Activated naive CD4-positive, alpha-beta T cell treated with Interleukin-2 at 50 U/mL for 16 hours (primary cell): ENCODE measurements at regions not wholly inside any gene's neighbourhood (a gene's known extent, or its start where the extent isn't known, plus 50 kb on each side); places are given as distances from the start of the nearest gene placed in this dataset.
"Not testable (repeated sequence)": the region's sequence is repeated elsewhere in the genome, so short reads cannot be mapped to it uniquely, and the experiment has no call there.

ENCODE experiments used
- DNase-seq: peaks from one replicate; pipeline ENCODE4 v3.0.0-alpha.2; 2020

DNA sequence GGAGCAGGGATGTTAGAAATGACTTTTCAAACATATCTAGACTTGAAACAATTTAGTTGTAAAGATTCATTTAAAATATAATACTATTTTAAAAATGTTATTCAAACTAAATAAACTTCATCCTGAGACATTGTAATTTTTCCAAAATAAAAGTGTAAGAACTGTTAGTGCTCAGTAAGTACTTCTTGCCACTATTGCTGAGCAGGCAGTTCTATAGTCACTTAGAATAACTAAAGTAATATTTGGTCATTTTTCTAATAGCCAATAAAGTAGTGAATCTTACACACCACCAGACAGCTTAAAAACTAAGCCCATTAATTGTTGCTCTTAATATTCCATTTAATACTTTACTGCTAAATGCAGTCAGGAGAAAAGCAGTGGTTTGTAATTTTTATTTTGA, 1120.0 kb upstream of the CDH10 start:
- no peak for DNase-seq

DNA sequence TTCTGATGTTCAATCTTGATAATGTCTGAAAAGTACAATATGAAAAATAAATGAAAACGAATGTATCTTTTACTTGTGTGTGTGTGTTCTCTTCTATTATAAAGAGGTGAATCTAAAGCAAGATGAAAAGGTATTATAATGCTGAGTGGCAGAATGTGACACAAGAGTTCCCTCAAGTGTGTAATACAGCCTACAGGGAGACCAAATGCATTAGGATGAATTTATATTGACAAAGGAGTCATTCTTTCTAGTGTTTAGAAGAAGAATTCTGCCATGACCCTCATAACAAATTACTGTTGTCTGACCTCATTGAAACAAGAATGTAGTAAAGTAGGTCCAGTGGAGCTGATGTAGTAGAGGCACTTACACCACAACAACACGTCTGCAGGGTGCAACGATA, 1119.0 kb upstream of the CDH10 start:
- DNase-seq = no peak

DNA sequence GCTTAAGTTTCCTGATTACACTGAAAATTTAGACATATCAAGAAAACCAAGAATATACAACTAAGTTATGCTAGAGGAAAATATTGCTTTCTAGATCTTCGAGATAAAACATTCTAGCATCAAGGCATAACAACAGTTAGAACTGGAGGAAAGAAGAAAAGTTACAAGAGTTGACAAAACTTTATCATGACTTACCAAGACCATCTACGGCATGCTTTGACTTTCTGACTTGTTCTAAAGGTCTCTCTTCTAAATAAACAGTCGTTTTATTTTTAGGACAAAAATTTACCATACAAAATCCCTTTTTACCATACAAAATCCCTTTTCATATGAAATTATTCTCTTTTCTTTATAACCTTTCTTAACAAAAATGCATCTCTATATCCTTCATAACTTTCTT, 1110.1 kb upstream of the CDH10 start:
- no peak for DNase-seq

DNA sequence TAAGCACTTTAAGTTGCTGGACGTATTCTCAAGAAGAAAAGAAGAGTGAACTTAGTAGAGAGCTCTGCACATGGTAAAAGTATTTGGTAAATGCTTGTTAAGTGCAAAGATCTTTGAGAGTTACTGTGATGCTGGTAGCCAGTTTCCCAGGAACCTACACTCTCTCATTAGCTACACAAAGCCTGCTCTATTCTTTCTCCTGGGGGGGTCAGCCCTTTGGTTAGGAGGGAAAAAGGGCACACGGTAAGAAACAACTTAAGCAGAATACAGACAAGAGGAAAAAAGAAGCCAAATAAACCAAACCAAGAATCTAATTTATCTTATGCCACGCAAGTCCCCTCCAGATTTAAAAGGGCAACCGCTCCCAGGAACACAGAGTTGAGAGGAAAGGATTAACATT, 1100.1 kb upstream of the CDH10 start:
- no peak for DNase-seq

DNA sequence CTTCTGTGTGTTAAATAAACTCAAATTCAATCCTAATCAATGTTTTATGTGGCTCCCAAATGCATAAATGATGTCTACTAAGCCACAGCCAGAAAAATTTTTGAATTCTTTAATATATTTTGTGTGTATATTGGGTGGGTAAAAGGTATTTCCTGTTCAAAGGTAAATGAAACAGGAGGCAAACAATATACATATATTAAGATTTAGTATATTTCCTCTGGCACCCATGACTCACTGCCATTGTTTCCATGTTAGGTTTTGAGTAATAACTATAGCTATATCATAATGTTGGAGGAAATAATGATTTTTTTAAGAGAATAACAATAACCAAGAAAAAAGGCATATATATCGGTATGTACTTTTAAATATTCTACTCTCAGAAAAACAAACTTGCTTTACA, 1071.9 kb upstream of the CDH10 start:
- no peak for DNase-seq

DNA sequence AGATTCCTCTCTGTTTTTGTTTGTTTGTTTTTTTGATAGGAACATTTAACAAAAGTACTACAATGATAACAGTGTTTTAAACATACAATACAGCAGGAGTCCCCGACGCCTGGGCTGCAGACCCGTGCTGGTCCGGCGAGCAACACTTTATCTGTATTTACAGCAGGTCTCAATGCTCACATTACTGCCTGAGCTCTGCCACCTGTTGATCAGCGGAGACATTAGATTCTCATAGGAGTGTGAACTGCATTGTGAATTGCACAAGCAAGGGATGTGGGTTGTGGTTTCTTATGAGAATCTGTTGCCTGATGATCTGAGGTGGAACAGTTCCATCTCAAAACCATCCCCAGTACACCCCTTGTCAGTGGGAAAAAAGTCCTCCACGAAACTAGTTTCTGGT, 1068.5 kb upstream of the CDH10 start:
- no peak for DNase-seq

DNA sequence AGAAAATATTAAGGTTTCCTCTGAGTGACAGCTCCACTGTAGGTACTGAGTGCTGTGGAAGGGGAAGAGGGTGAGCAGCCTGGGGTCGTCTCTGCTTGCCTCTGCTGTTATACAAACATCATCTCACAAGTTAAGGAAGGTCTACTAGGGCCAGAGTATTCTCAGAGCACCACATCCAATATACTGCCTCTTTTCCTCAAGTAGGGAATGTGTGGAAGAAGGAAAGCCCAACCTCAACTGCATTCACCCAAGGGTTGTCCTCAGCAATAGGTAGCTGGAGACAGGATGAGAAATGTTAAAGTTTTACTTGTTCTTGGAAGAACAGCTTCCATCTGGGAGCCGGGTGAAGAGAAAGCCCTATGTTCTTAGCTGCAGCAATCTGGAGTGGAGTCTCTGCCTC, 1062.3 kb upstream of the CDH10 start:
- no peak for DNase-seq

DNA sequence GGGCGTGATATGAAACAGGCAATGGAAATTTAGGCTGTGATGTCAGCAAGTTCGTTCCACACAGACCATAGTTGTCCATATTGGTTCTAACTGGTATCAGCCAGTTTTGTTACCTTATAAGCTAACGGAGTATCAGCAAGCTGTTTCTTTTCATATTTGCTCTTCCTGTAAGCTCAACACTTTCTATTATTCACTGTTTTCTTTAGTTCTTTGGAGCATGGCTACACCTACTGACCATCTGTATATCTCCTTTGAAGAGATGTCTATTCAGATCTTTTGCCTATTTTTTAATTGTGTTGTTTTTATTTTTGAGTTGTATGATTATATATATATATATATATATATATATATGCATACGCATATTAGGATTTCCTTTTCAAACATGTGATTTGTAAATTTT, 1057.2 kb upstream of the CDH10 start:
- DNase-seq = no peak

DNA sequence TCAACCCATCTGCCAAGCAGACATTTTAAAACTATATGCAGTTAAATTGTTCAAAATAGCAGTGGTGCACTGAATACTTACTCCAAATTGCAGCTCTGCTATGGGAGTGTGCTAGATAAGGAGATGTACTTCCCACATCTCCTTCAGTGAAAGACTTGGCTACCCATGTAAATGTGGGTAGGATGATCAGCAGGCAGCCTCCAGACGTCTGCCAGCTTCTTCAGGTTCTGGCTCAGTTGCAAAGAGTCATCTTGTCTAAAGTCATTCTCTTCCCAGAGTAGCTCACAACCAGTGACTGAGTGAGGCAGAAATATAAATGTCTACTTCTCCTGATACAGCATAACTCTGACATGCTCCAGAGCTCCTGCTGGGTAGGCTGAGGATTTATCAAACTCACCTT, 1050.0 kb upstream of the CDH10 start:
- DNase-seq = no peak

DNA sequence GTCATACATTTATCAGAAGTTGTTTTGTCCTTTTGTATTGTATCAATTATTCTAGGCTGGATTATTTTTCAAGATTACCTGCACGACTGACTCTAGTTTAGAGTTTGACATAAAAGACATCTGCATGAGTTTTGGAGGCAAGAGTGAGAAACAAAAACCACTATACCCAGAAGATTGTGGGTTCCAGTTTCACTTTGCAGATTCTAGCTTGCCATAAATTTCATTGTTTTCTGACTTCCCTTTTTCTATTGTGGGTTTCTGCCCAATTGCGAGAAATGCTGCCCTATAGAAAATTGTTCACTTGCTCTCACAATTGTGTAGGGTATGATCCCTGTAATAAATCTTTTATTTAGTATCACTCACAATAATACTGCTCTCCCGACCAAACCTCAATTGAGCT, 1043.4 kb upstream of the CDH10 start:
- DNase-seq = no peak

DNA sequence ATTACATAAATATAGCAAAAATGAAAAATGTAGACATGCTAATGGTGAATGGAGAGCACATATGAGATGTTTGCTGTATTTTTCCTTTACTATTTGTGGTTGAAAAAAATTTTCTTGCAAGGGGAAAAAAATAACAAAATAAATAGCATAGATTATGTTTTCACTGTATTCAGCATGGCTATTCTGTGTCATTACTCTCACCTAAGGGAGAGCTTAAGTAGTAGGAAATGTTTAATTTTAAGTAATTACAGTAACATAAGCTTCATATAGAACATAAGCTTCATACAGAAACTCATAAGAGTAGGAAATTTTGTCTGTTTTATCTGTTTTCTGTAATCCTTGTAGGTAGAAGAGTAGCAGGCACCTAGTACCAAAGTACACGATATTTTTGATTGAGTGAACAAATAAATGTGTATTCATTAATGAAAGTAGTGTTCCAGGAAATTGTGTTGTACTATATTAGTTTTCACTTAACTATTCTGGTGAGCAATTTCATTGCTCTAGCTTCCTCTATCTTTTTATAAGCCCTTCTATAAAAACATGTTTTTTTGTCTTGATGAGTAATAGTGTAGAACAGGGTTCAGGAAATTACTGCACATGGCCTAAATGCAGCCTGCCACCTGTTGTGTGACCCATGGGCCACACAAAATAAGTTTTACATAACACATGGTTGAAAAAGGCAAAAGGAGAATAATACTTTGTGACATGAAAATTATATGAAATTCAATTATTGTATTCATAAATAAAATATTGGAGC, 1025.0 kb upstream of the CDH10 start:
- no peak for DNase-seq

DNA sequence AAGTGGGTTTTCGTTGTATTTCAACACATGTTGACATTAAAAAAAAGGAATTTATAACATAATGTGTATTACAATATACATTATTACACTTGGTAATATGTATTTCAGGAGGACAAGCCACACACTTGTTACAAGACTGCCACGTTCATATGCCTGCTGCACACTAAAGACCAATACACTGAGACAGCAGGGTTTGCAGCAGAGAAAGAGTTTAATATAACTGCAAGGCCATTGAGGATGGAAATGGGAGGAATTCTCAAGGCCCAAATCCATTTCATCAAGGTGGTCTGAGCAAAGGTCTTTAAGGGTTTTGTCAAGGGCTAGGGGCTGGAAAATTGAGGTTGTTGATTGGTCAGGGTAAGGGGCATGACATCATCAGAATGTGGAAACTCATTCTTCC, 1017.8 kb upstream of the CDH10 start:
- DNase-seq = no peak

DNA sequence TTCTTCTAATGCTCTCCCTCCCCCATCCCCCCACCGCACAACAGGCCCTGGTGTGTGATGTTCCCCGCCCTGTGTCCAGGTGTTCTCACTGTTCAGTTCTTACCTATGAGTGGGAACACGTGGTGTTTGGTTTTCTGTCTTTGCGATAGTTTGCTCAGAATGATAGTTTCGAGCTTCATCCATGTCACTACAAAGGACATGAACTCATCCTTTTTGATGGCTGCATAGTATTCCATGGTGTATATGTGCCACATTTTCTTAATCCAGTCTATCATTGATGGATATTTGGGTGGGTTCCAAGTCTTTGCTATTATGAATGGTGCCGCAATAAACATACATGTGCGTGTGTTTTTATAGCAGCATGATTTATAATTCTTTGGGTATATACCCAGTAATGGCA, 1005.5 kb upstream of the CDH10 start:
- DNase-seq = not testable (repeated sequence)

DNA sequence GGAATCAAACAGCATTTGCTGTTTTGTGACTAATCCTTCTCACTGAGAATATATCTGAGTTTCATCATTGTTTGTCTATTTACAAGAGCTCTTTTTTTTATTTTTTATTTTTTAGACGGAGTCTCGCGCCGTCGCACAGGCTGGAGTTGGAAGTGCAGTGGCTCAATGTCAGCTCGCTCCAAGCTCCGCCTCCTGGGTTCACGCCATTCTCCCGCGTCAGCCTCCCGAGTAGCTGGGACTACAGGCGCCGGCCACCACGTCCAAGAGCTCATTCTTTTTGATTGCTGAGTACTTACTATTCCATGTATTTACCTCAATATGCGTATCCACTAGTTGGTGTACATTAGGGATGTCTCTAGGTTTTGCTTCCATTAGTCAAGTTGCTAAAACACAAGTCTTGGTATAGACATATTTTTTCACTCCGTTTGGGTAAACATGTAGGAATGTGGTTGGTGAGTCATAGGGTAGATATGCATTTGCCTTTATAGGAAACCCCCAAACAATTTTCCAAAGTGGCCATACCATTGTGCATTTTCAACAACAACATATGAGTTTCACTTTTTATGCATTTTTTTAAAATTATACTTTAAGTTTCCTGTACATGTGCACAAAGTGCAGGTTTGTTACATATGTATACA, 1005.0 kb upstream of the CDH10 start:
- DNase-seq = no peak

DNA sequence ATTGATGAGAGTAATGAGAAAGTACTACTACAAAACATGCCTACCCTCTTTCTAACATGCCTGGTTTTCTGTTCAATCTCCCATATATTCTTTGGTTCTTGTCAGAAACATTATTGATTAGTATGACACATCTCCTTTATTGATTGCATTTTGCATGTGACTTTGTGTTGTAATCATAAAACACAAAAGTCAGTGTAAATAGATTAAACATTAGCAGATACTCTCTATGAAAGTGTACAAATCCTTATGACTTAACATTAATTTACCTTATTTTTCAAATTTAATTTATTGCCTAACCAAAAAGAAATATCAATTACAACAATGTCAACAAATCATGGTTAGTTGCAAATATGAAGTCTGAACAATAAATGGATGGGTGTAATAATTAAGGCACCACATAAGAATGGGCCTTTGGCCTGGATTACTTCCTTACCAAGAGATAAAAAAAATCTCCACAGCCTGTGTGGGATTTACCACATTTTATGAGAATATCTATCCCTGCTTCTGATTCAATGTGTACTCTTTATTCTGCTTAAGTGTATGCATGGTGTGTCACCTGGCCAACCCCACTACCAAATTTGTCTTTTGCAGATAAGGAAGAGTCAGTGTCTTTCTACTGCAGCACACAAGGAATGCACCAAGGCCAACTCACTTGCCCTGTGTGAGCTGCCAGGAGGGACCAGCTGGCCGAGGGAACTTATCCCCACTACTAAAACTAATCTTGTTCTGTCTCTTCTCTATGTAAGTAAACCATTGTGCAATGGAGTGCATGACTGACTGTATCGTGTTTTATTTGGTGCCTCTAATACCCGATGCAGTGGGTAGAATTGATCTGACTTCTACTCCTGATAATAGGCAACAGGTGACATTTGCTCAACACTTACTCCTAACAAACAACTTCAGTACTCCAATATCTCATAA, 1001.9 kb upstream of the CDH10 start:
- DNase-seq = no peak

DNA sequence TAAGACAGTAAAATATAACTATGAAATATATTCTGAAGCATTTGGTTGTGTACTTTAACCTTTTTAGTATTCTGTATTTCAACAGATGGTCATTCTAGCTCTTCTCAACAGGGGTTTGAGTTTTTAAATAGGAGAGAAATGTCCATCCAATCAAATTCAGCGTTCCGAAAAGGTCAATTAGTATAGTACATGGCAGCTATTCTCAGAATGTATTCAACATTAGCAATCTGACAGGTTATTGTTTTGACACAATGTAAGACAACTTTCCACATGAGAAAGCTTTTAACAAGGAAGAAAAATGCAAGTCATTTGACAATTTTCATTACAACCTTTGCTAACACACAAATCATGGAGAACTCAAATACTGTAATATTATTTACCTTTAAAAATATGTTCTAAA, 996.3 kb upstream of the CDH10 start:
- no peak for DNase-seq

DNA sequence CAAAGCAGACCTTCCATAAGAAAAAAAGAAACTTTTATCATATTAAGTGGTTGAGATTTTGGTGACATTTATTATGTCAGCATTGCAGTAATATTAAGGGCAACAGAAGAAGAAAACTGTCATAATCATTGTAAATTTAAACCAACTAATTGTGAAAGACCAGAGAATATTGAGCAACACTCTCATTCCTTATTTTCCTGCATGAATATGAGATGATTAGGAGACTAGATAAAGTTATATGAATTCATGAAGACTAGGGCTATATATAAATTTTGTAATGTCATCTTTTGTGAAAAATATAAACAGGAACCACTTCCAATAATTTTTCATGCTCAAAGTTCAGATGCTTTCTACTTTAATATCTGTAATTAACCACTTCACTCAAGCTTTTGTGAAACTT, 974.5 kb upstream of the CDH10 start:
- DNase-seq = no peak

DNA sequence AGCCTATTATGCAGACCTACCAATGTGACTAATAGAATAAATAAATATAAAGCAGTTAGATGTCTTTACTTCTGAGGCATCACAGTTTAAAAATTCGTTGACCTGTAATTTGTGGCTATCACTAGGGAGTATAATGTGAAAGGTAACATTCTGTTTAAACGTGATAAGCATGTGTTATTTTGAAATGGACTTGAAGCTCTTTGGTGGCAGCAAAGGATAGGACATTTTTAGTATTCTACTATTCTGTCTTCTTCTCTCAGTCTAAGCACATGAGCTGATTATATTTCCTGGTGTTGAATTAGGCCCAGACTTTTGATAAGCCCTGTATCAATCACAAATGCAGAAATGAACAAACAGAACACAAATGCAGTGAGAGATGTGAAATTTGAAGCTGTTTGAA, 974.0 kb upstream of the CDH10 start:
- no peak for DNase-seq

DNA sequence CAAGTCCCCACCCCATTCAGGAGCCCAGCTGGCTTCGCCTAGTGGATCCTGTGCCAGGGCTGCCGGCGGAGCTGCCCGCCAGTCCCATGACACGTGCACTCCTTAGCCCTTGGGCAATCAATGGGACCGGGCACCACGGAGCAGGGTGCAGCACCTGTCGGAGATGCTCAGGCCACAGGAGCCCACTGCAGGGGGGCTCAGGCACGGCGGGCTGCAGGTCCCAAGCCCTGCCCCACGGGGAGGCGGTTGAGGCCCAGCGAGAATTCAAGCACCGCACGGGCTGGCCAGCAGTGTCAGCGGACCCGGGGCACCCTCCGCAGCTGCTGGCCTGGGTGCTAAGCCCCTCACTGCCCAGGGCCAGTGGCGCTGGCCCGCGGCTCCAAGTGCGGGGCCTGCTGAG, 969.7 kb upstream of the CDH10 start:
- no peak for DNase-seq

DNA sequence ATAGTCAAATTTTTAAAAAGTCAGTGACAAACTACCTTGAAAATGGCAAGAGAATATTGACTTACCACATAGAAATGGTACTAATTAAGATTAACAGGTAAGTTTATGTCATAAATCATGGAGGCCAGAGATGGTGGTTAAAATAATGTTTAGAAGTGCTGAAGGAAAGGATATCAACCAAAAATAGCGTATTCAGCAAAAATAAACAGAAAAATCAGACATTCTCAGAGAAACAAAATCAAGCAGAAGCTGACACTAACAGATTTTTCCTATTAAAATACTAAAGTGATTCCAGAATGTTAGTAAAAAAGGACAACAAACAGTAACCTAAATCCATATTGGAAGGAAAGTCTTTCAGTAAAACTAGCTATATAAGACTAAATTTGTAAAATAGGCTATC, 959.9 kb upstream of the CDH10 start:
- DNase-seq = no peak

DNA sequence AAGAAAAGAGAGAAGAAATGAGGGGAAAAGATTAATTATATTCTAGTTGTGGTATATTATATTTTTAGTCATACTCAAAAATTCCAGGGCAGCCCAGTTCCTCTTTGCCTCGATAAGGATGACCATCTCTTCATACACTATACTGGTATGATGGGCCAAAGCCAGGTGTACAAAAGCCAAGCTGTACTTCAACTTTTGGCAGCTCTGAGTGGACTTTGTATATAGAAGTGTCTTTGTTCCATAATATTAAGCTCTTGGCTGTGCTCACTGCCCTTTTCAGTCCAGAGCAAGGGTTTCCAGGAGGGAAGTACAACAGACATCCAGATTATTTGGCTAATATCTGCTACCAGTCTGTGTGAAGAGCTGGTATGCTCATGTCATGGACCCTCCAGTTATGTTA, 934.3 kb upstream of the CDH10 start:
- no peak for DNase-seq

DNA sequence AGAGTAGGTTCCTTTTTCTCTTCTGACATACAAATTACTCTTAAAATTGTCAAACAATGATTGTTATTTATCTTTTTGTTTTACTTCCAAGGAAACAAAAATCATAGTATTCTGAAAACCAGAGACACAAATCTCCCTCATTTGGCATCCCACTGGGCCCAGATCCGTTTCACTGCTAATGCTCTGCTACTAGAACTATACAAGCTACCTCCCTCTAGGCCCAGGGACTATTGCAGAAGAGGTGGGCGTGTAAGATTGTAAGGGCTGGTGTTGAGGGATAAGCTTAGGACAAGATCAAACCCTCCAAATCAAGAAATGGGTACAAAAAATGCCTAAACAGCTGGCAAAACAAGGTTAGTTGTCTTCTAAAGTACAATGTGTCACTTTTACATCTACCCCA, 928.9 kb upstream of the CDH10 start:
- no peak for DNase-seq

DNA sequence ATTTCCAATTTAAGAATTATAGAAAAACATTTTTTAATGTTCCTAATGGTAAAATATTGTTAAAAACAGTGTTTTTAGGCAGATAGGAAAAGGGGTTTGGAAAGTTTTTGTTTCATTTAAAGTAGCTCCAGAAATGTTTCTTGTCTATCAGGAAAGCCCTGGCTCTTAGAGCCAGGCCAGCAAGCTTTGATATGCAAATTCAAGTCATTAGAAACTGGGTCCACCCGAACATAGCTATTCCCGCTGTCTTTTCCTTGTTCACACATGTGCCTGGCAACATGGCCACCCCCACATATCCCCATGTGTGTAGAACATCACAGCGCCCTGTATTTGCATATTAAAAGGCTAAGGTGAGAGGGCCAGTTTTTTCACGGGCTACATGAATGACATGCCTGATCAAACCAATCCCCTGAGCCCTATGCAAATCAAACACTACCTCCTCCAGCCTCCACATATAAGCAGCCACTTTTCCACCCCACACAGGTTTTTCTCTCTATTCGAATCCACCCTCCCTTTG, 925.3 kb upstream of the CDH10 start:
- no peak for DNase-seq
